Choroid plexus epithelial cell (primary cell): ENCODE measurements at regions not wholly inside any gene's neighbourhood (a gene's known extent, or its start where the extent isn't known, plus 50 kb on each side); places are given as distances from the start of the nearest gene placed in this dataset.

Experiments used
- DNase-seq: peaks from one replicate; pipeline ENCODE4 v3.0.0-alpha.2; 2010; ENCODE audit warnings: low read depth
- H3K4me3 ChIP-seq: 2 replicates; pipeline ENCODE4 v1.5.1; 2011; ENCODE audit warnings: low read depth, mild to moderate bottlenecking, control low read depth, low read length, moderate library complexity
- CTCF ChIP-seq: conservative IDR thresholded peaks from 2 replicates; pipeline ENCODE4 v1.5.1; 2011; ENCODE audit warnings: low read depth, mild to moderate bottlenecking, control low read depth, inconsistent platforms, low read length, moderate library complexity

- TF ChIP-seq CTCF = no peak
- no peak for DNase-seq
- H3K4me3 ChIP-seq = no peak overlapping the region
These were observed 203.2 kb upstream of the PHYHIPL start for GRCh38 chr10:58973235-58973595.

- no peak for DNase-seq
- no peak for TF ChIP-seq CTCF
- H3K4me3 ChIP-seq = no peak overlapping the region
These were observed 200.2 kb upstream of the PHYHIPL start for GRCh38 chr10:58976254-58976653.

GRCh38 chr10:58979711-58980110 is 196.7 kb upstream of the PHYHIPL start:
- no peak for TF ChIP-seq CTCF
- no peak for DNase-seq
- H3K4me3 ChIP-seq = no peak overlapping the region

- H3K4me3 ChIP-seq = no peak overlapping the region
- DNase-seq = no peak
- no peak for TF ChIP-seq CTCF
These were observed 195.5 kb upstream of the PHYHIPL start for GRCh38 chr10:58980826-58981415.

GRCh38 chr10:58981846-58982245 is 194.6 kb upstream of the PHYHIPL start:
- TF ChIP-seq CTCF = no peak
- DNase-seq = no peak
- no peak overlapping the region for H3K4me3 ChIP-seq

- TF ChIP-seq CTCF = no peak
- no peak overlapping the region for H3K4me3 ChIP-seq
- no peak for DNase-seq
These were observed 193.8 kb upstream of the PHYHIPL start for GRCh38 chr10:58982470-58983239.

GRCh38 chr10:58985216-58985615 is 191.2 kb upstream of the PHYHIPL start:
- H3K4me3 ChIP-seq = no peak overlapping the region
- DNase-seq = no peak
- no peak for TF ChIP-seq CTCF
